T-cell (primary cell): ENCODE measurements at regions not wholly inside any gene's neighbourhood (a gene's known extent, or its start where the extent isn't known, plus 50 kb on each side); places are given as distances from the start of the nearest gene placed in this dataset.

Source experiments
- ATAC-seq, 4 experiments: fragments of 200-7000 bp in 3 of 4; fragments of 150-1000 bp in 1 of 4; cut with Tn5 transposase; replicated peaks in 1 of 4; 1 replicate in 3 of 4; 2 replicates in 1 of 4; pipeline ENCODE4 v1.10.0; 2021; ENCODE audit warnings: moderate library complexity in 3 of 4, mild to moderate bottlenecking in 2 of 4, moderate number of reproducible peaks in 1 of 4
- CTCF ChIA-PET, 2 donors: fragments of 300-600 bp; sonication (Branson Sonifier 250); formaldehyde crosslinking; loops; one replicate each; lab custom pipeline; 2022; ENCODE audit warnings: antibody characterized with exemption in 2 of 2; lab: Charles Lee
- POLR2A ChIA-PET, 2 donors: fragments of 300-600 bp; sonication (Branson Sonifier 250); formaldehyde crosslinking; loops; one replicate each; lab custom pipeline; 2022; ENCODE audit warnings: antibody characterized with exemption in 2 of 2; lab: Charles Lee
- DNase-seq, 35 experiments: peaks; one replicate each; pipeline versions ENCODE4 v3.0.0 to v3.0.0-alpha.2; 2013 to 2023
- H3K27ac ChIP-seq: one replicate; pipeline ENCODE4 v1.5.1; 2013; ENCODE audit warnings: low read length
- H3K27me3 ChIP-seq, 2 experiments: replicated peaks in 1 of 2; 1 replicate in 1 of 2; 2 replicates in 1 of 2; pipeline versions ENCODE4 v1.6.1 to v1.7.0; 2013; ENCODE audit warnings: low read length in 1 of 2, mixed read lengths in 1 of 2; ENCODE audit not compliant: control insufficient read depth in 2 of 2, insufficient read depth in 2 of 2; ENCODE audit errors: extremely low read depth in 1 of 2
- H3K36me3 ChIP-seq, 2 donors: 1 replicate in 1 of 2; 2 replicates in 1 of 2; pipeline versions ENCODE4 v1.6.1 to v1.7.0; 2013; ENCODE audit warnings: low read length in 1 of 2; ENCODE audit not compliant: control insufficient read depth in 2 of 2, insufficient read depth in 1 of 2; ENCODE audit errors: extremely low read depth in 1 of 2
- H3K4me1 ChIP-seq, 2 experiments: 1 replicate in 1 of 2; 2 replicates in 1 of 2; pipeline versions ENCODE4 v1.6.1 to v1.7.0; 2013; ENCODE audit warnings: low read length in 2 of 2, mixed read lengths in 1 of 2; ENCODE audit not compliant: insufficient read depth in 2 of 2, control insufficient read depth in 1 of 2; ENCODE audit errors: extremely low read depth in 1 of 2
- H3K4me3 ChIP-seq, 2 donors: 1 replicate in 1 of 2; 2 replicates in 1 of 2; pipeline versions ENCODE4 v1.5.1 to v1.7.0; 2013; ENCODE audit warnings: mild to moderate bottlenecking in 2 of 2, low read length in 1 of 2, moderate library complexity in 1 of 2; ENCODE audit not compliant: control insufficient read depth in 1 of 2; ENCODE audit errors: extremely low read depth in 1 of 2
- H3K9me3 ChIP-seq: 2 replicates; pipeline ENCODE4 v1.7.0; 2013
- H3K27ac Mint-ChIP-seq, 2 donors: one replicate each; pipeline ENCODE4 v1.8.0; 2020 to 2021; ENCODE audit warnings: mild to moderate bottlenecking in 2 of 2, mixed read lengths in 2 of 2
- H3K27me3 Mint-ChIP-seq, 2 donors: one replicate each; pipeline ENCODE4 v1.8.0; 2021 to 2022; ENCODE audit warnings: mixed read lengths in 2 of 2
- H3K36me3 Mint-ChIP-seq: one replicate; pipeline ENCODE4 v1.8.0; 2021; ENCODE audit warnings: mixed read lengths
- H3K4me1 Mint-ChIP-seq, 3 donors: one replicate each; pipeline ENCODE4 v1.8.0; 2020 to 2022; ENCODE audit warnings: mixed read lengths in 3 of 3, mild to moderate bottlenecking in 1 of 3
- H3K4me3 Mint-ChIP-seq, 3 donors: one replicate each; pipeline ENCODE4 v1.8.0; 2020 to 2022; ENCODE audit warnings: mild to moderate bottlenecking in 3 of 3, mixed read lengths in 3 of 3, moderate library complexity in 3 of 3
- H3K9me3 Mint-ChIP-seq, 3 donors: one replicate each; pipeline ENCODE4 v1.8.0; 2020 to 2022; ENCODE audit warnings: mixed read lengths in 3 of 3
- WGBS: methylation state at CpG from one replicate; pipeline ENCODE4 v1.1.5; 2013; ENCODE audit warnings: missing lambda C conversion rate; ENCODE audit not compliant: insufficient coverage; 5-methylcytosine and 5-hydroxymethylcytosine counted together

GRCh38 chr6:156657296-156657695 is 119.9 kb upstream of the ARID1B start:
- CTCF ChIA-PET = no interaction called here
- ATAC-seq (no peak), DNase-seq (no peak)
- 96% methylated on average over 5 of the region's 5 CpGs for whole genome bisulfite sequencing
- no peak overlapping the region for H3K4me3 ChIP-seq
- peaks cover 0 to 10% of the 10 kb centered on the region in 2 donors for H3K27me3 Mint-ChIP-seq
- H3K4me1 ChIP-seq = no peaks in the 10 kb centered on the region
- H3K27me3 ChIP-seq = peaks cover 0 to 6% of the 10 kb centered on the region in 2 experiments
- POLR2A ChIA-PET = no interaction called here
- H3K4me1 Mint-ChIP-seq = peaks cover 7 to 15% (median 13%) of the 10 kb centered on the region in 3 donors
- H3K9me3 Mint-ChIP-seq = no peaks in the 10 kb centered on the region
- no peak overlapping the region for H3K27ac ChIP-seq
- no peak overlapping the region for H3K27ac Mint-ChIP-seq
- H3K9me3 ChIP-seq = no peaks in the 10 kb centered on the region
- no peaks in the 10 kb centered on the region for H3K36me3 ChIP-seq
- no peaks in the 10 kb centered on the region for H3K36me3 Mint-ChIP-seq
- no peak overlapping the region for H3K4me3 Mint-ChIP-seq

GRCh38 chr6:156654919-156655918 is 122.0 kb upstream of the ARID1B start:
- Mint-ChIP-seq H3K36me3 (no peaks in the 10 kb centered on the region), H3K27ac (no peak overlapping the region), H3K4me1 (peaks cover 3 to 9% (median 9%) of the 10 kb centered on the region in 3 donors), H3K4me3 (no peak overlapping the region), H3K9me3 (no peaks in the 10 kb centered on the region), H3K27me3 (peaks cover 0 to 8% of the 10 kb centered on the region in 2 donors)
- Histone ChIP-seq H3K4me1 (no peaks in the 10 kb centered on the region), H3K27me3 (no peaks in the 10 kb centered on the region), H3K36me3 (no peaks in the 10 kb centered on the region), H3K4me3 (no peak overlapping the region), H3K27ac (no peak overlapping the region), H3K9me3 (no peaks in the 10 kb centered on the region)
- DNase-seq = no peak
- CTCF ChIA-PET = no interaction called here
- 86% methylated on average over 6 of the region's 8 CpGs for WGBS
- ATAC-seq = no peak
- POLR2A ChIA-PET = no interaction called here

GRCh38 chr6:156652231-156652750 is 124.9 kb upstream of the ARID1B start:
- Mint-ChIP-seq H3K4me1 (peaks cover 10 to 13% (median 10%) of the 10 kb centered on the region in 3 donors), H3K4me3 (no peak overlapping the region), H3K9me3 (no peaks in the 10 kb centered on the region), H3K27ac (no peak overlapping the region), H3K36me3 (no peaks in the 10 kb centered on the region), H3K27me3 (peaks cover 5 to 8% of the 10 kb centered on the region in 2 donors)
- ATAC-seq (no peak), DNase-seq (no peak)
- Histone ChIP-seq H3K27me3 (peaks cover 0 to 4% of the 10 kb centered on the region in 2 experiments), H3K36me3 (no peaks in the 10 kb centered on the region), H3K27ac (no peak overlapping the region), H3K4me1 (no peaks in the 10 kb centered on the region), H3K4me3 (no peak overlapping the region), H3K9me3 (no peaks in the 10 kb centered on the region)
- POLR2A ChIA-PET = no interaction called here
- WGBS = 96% methylated on average over 3 of the region's 5 CpGs
- CTCF ChIA-PET = no interaction called here

GRCh38 chr6:156651486-156651885 is 125.7 kb upstream of the ARID1B start:
- no peak for DNase-seq
- H3K27me3 ChIP-seq = peaks cover 0 to 7% of the 10 kb centered on the region in 2 experiments
- H3K27me3 Mint-ChIP-seq = peaks cover 12% of the 10 kb centered on the region in 2 donors
- no peaks in the 10 kb centered on the region for H3K36me3 Mint-ChIP-seq
- no peaks in the 10 kb centered on the region for H3K9me3 Mint-ChIP-seq
- no peak overlapping the region for H3K27ac ChIP-seq
- no peaks in the 10 kb centered on the region for H3K4me1 ChIP-seq
- ChIA-PET POLR2A (no interaction called here), CTCF (no interaction called here)
- peaks cover 17 to 20% (median 18%) of the 10 kb centered on the region in 3 donors for H3K4me1 Mint-ChIP-seq
- H3K9me3 ChIP-seq = no peaks in the 10 kb centered on the region
- no peak overlapping the region for H3K27ac Mint-ChIP-seq
- no peak overlapping the region for H3K4me3 Mint-ChIP-seq
- no peak overlapping the region for H3K4me3 ChIP-seq
- no peak for ATAC-seq
- no peaks in the 10 kb centered on the region for H3K36me3 ChIP-seq
- 84% methylated on average over 5 of the region's 8 CpGs for WGBS

- DNase-seq (no peak), ATAC-seq (no peak)
- ChIA-PET POLR2A (no interaction called here), CTCF (no interaction called here)
- Histone ChIP-seq H3K4me3 (no peak overlapping the region), H3K27ac (no peak overlapping the region), H3K4me1 (no peaks in the 10 kb centered on the region), H3K36me3 (no peaks in the 10 kb centered on the region), H3K27me3 (peaks cover 0 to 7% of the 10 kb centered on the region in 2 experiments), H3K9me3 (no peaks in the 10 kb centered on the region)
- peaks cover 15% of the 10 kb centered on the region in 2 donors for H3K27me3 Mint-ChIP-seq
- peaks cover 20 to 23% (median 21%) of the 10 kb centered on the region in 3 donors for H3K4me1 Mint-ChIP-seq
- H3K9me3 Mint-ChIP-seq = no peaks in the 10 kb centered on the region
- H3K36me3 Mint-ChIP-seq = no peaks in the 10 kb centered on the region
- no peak overlapping the region for H3K4me3 Mint-ChIP-seq
- WGBS = 53% methylated on average over 2 of the region's 4 CpGs
- no peak overlapping the region for H3K27ac Mint-ChIP-seq
Measured at GRCh38 chr6:156650896-156651390, 126.2 kb upstream of the ARID1B start.

GRCh38 chr6:156648616-156649015 is 128.6 kb upstream of the ARID1B start:
- no peak for ATAC-seq
- Histone ChIP-seq H3K4me3 (no peak overlapping the region), H3K4me1 (no peaks in the 10 kb centered on the region), H3K9me3 (no peaks in the 10 kb centered on the region), H3K27ac (no peak overlapping the region), H3K27me3 (peaks cover 0 to 11% of the 10 kb centered on the region in 2 experiments), H3K36me3 (no peaks in the 10 kb centered on the region)
- CTCF ChIA-PET = interaction anchor here in 1 of 2 donors (0.7 kb wide), 1 partner anchor 50 kb away, joined by 3 read pairs; no protein-coding TSS in a partner anchor
- H3K36me3 Mint-ChIP-seq = no peaks in the 10 kb centered on the region
- H3K27me3 Mint-ChIP-seq = peaks cover 23 to 29% of the 10 kb centered on the region in 2 donors
- DNase-seq = no peak
- peaks cover 20 to 25% (median 21%) of the 10 kb centered on the region in 3 donors for H3K4me1 Mint-ChIP-seq
- no peak overlapping the region for H3K27ac Mint-ChIP-seq
- H3K9me3 Mint-ChIP-seq = no peaks in the 10 kb centered on the region
- H3K4me3 Mint-ChIP-seq = no peak overlapping the region
- POLR2A ChIA-PET = no interaction called here
- 83% methylated on average over 3 of the region's 6 CpGs for WGBS
